ENCODE measurements at regions not wholly inside any gene's neighbourhood (a gene's known extent, or its start where the extent isn't known, plus 50 kb on each side); places are given as distances from the start of the nearest gene placed in this dataset.

- Histone ChIP-seq H4K20me1 (ENCODE audit: control insufficient read depth, insufficient read depth, low read depth, low read length) (no peaks in the 10 kb centered on the region), H3K9me2 (replicated peaks; ENCODE audit: control insufficient read depth, low read length) (no peaks in the 10 kb centered on the region), H3K9me3 (ENCODE audit: control insufficient read depth, insufficient read depth, low read length) (no peaks in the 10 kb centered on the region), H3K27me3 (ENCODE audit: control insufficient read depth, low read length) (no peaks in the 10 kb centered on the region), H3K79me2 (ENCODE audit: control insufficient read depth, low read length) (no peaks in the 10 kb centered on the region), H3K4me2 (ENCODE audit: low read length) (no peak overlapping the region), H3K4me3 (ENCODE audit: low read length) (no peak overlapping the region), H3K4me1 (ENCODE audit: control insufficient read depth, low read length) (no peaks in the 10 kb centered on the region), H3K27ac (ENCODE audit: low read depth, low read length) (no peak overlapping the region), H3F3A (ENCODE audit: control insufficient read depth, insufficient read depth) (no peaks in the 10 kb centered on the region), H3K36me3 (ENCODE audit: control insufficient read depth, low read length) (no peaks in the 10 kb centered on the region)
- TF ChIP-seq CTCF (IDR thresholded peaks at IDR 0.05; ENCODE audit: low read depth, low read length, poor library complexity, severe bottlenecking) = no peak
- no peak for TF ChIP-seq EZH2phosphoT487 (IDR thresholded peaks at IDR 0.05; ENCODE audit: borderline replicate concordance, low read length)
These were observed 522.6 kb downstream of the QKI start for GRCh38 chr6:163937071-163937470.

- H3F3A ChIP-seq (ENCODE audit: control insufficient read depth, insufficient read depth) = no peaks in the 10 kb centered on the region
- H3K4me3 ChIP-seq (ENCODE audit: low read length) = no peak overlapping the region
- no peaks in the 10 kb centered on the region for H3K9me2 ChIP-seq (replicated peaks; ENCODE audit: control insufficient read depth, low read length)
- H3K27me3 ChIP-seq (ENCODE audit: control insufficient read depth, low read length) = no peaks in the 10 kb centered on the region
- TF ChIP-seq EZH2phosphoT487 (IDR thresholded peaks at IDR 0.05; ENCODE audit: borderline replicate concordance, low read length) = no peak
- no peak for TF ChIP-seq CTCF (IDR thresholded peaks at IDR 0.05; ENCODE audit: low read depth, low read length, poor library complexity, severe bottlenecking)
- no peaks in the 10 kb centered on the region for H3K4me1 ChIP-seq (ENCODE audit: control insufficient read depth, low read length)
- no peaks in the 10 kb centered on the region for H3K36me3 ChIP-seq (ENCODE audit: control insufficient read depth, low read length)
- no peaks in the 10 kb centered on the region for H3K79me2 ChIP-seq (ENCODE audit: control insufficient read depth, low read length)
- no peaks in the 10 kb centered on the region for H4K20me1 ChIP-seq (ENCODE audit: control insufficient read depth, insufficient read depth, low read depth, low read length)
- no peaks in the 10 kb centered on the region for H3K9me3 ChIP-seq (ENCODE audit: control insufficient read depth, insufficient read depth, low read length)
- no peak overlapping the region for H3K27ac ChIP-seq (ENCODE audit: low read depth, low read length)
- H3K4me2 ChIP-seq (ENCODE audit: low read length) = no peak overlapping the region
These were observed 520.7 kb downstream of the QKI start for GRCh38 chr6:163935158-163935762.

- Histone ChIP-seq H4K20me1 (ENCODE audit: control insufficient read depth, insufficient read depth, low read depth, low read length) (no peaks in the 10 kb centered on the region), H3F3A (ENCODE audit: control insufficient read depth, insufficient read depth) (no peaks in the 10 kb centered on the region), H3K9me3 (ENCODE audit: control insufficient read depth, insufficient read depth, low read length) (no peaks in the 10 kb centered on the region), H3K27ac (ENCODE audit: low read depth, low read length) (no peak overlapping the region), H3K9me2 (replicated peaks; ENCODE audit: control insufficient read depth, low read length) (no peaks in the 10 kb centered on the region), H3K27me3 (ENCODE audit: control insufficient read depth, low read length) (no peaks in the 10 kb centered on the region), H3K36me3 (ENCODE audit: control insufficient read depth, low read length) (no peaks in the 10 kb centered on the region), H3K79me2 (ENCODE audit: control insufficient read depth, low read length) (no peaks in the 10 kb centered on the region), H3K4me2 (ENCODE audit: low read length) (no peak overlapping the region), H3K4me3 (ENCODE audit: low read length) (no peak overlapping the region), H3K4me1 (ENCODE audit: control insufficient read depth, low read length) (no peaks in the 10 kb centered on the region)
- TF ChIP-seq EZH2phosphoT487 (IDR thresholded peaks at IDR 0.05; ENCODE audit: borderline replicate concordance, low read length) (no peak), CTCF (IDR thresholded peaks at IDR 0.05; ENCODE audit: low read depth, low read length, poor library complexity, severe bottlenecking) (no peak)
These were observed 515.5 kb downstream of the QKI start for GRCh38 chr6:163930012-163930411.
